ENCODE measurements at regions not wholly inside any gene's neighbourhood (a gene's known extent, or its start where the extent isn't known, plus 50 kb on each side); places are given as distances from the start of the nearest gene placed in this dataset.

DNA sequence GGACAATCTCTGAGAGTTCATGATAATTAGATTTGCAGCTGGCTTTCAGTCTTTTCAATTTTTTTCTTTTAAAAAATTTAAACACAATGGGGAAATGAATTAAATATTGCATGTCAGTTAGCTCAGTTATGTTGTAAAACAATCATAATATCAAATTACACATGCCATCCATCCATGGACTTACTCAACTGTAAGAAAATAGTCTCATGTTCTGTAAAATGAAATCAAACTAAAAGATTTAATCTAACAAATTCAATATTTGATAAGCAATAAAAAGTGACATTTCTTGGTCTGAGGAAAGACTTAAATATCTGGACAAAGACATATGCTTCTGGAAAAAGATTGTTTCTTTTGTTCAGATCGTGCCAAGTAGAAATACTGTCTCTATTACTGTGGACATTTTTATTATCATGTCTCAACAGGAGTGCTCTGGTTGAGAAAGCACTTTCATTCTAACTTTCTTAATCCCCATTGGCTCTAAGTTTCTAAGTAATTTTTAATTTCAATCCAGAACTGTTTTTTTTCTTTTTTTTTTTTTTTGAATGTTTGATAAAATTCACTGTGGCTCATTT is 179.2 kb upstream of the FAM3C start:
- in situ Hi-C loops (cut with MboI; ENCODE audit: low sequenced_read_pairs) = no loop called here

DNA sequence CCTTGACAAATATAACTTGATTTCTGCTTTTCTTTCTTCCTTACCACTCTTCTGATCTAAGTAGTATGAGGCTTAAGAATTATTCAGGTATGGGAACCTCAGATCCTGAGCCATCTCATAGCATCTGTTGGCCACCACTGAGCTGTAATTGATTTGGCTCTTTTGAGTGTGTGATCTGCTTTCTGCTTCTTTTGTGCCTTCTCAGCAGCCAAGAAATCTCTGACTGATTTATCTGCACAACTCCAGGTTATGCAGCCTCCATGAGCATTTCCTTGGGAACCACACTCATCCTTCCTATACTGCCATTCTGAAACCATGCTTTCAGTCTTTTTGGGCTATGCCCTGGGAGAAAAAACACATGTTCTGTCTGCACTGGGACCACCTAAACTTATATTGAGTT is 178.0 kb upstream of the FAM3C start:
- in situ Hi-C loops (cut with MboI; ENCODE audit: low sequenced_read_pairs) = no loop called here

DNA sequence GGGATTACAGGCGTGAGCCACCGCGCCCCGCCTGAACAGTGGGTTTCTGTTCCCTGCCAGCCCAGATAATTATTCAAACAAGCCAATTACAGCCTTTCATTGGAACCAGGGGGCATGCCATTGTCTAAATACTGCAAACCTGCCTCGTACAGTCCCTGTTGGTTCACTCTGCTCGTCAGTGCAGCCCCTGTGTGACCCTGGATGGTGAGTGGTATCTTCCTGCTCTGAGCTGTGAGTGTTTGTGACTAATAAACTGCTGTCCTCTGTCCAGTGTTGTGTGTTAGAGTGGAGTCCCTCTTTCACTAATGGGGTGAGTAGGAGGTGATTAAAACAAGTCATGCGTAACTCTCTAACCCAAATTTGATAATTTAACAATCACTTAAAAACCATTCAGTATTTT is 176.5 kb upstream of the FAM3C start:
- in situ Hi-C loops (cut with MboI; ENCODE audit: low sequenced_read_pairs) = no loop called here

DNA sequence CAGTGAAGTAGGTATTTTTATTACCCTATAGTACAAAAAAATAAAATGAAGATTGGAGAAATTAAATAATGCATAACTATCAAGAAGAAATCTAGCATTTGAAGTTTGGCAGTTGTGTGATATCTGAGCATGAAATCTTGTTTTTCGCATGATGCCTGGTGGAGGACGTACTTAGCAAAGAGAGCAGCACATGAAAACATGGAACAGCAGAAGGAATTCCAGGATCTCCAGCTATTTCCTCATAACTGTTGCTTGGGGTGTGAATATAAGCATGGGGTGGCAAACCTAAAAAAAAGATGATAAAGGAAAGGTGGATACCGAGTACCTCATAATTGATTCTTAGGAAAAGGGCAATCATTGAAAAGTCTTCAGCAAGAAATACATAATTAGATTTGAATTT is 174.3 kb upstream of the FAM3C start:
- in situ Hi-C loops (cut with MboI; ENCODE audit: low sequenced_read_pairs) = no loop called here

DNA sequence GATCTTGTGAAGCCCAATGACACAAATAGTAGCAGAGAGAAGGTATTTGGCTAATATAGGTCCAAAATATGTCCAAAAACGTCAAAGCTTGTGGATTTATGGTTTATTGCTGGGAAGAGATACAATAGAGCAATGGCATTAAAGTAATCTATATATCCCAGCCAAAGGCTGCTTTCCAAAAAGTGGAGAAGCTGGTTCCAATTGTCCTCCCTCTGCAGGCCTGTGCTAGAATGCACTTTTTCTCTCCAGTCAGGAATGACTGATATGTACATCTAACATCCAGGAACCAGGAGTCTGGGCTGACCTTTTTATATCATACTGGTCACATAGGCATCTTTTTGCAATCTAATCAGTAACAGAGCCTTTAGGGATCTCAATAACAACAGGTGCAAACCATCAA is 167.1 kb upstream of the FAM3C start:
- in situ Hi-C loops (cut with MboI; ENCODE audit: low sequenced_read_pairs) = no loop called here

DNA sequence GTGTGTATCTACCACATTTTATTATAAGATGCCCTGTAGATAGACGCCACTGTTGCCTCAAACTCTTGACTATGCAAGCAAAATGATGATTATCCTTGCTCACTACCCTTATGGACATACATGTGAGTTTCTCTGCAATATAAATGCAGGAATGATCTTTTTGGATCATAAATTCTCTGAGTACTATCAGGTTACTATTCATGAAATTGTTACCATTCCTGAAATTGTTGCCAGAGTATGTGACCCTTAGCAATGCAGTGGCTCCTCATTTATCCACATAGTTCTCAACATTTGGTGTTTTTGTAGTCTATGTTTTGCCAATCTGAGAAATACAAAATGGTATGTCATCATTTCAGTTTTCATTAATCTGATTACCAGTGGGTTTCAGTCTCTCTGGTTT is 166.2 kb upstream of the FAM3C start:
- in situ Hi-C loops (cut with MboI; ENCODE audit: low sequenced_read_pairs) = no loop called here

DNA sequence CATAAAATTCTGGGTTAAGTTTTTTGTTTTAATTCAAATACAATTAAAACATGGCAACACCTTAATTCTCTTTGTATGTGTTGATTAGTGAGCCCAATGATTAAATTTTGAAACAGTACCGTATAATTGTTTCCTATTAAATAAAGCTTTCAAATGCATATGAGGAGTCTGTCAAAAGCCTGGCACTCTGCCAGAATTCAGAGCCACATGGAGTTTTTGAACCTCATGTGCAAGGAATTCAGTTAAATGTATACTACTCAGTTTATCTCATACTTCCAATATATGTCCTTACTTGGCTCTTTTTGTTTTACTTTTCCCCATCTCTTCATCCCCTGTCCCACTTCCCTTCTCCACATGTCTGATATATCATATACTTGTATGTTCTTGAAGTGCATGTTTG is 165.6 kb upstream of the FAM3C start:
- in situ Hi-C loops (cut with MboI; ENCODE audit: low sequenced_read_pairs) = no loop called here

DNA sequence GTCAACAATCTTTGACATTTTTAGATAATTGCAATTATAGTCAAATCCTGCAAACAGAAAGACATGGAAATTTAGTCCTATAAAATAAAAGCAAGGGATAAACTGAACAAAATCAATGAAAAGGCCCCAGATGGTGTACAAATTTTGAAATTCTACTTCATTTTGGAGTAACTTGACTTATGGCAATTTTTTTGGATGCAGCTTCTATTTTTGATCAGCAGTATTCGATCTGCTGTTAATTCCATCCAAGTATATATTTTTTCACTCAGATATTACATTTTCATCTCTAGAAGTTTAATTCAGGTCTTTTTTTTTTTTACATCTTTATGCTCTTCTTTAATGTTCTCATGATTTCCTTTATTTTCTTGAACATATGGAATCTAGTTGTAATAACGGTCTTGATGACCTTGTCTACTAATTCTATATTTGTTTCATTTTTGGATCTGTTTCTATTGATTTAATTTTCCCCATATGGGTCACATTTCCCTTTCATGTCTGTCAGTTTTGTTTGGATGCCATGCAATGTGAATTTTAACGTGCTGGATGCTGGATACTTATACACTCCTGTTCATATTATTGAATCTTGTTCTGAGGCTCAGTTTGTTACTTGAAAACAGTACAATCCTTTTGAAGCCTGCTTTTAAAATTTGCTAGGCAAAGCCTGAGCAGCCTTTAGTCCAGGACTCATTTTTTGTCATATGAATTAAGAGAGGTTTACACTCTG is 164.3 kb upstream of the FAM3C start:
- in situ Hi-C loops (cut with MboI; ENCODE audit: low sequenced_read_pairs) = no loop called here

DNA sequence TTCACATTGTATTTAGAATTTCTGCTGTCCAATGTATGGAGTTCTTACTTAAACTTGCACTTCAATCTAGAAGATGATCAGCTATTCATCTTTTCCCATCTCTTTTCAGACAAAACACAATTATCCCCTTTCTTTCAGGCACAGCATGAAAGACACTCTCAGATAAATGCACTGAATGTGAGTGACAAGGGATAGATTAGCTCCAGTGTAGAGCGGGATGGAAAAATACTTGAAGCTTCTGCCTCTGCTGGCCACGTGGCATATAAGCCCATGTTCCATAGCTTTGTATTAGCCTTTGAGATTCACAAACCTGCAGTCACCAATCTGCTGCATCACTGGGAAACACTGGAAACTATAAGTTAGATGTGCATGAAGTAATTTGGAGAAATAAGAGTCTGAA is 162.2 kb upstream of the FAM3C start:
- in situ Hi-C loops (cut with MboI; ENCODE audit: low sequenced_read_pairs) = no loop called here

DNA sequence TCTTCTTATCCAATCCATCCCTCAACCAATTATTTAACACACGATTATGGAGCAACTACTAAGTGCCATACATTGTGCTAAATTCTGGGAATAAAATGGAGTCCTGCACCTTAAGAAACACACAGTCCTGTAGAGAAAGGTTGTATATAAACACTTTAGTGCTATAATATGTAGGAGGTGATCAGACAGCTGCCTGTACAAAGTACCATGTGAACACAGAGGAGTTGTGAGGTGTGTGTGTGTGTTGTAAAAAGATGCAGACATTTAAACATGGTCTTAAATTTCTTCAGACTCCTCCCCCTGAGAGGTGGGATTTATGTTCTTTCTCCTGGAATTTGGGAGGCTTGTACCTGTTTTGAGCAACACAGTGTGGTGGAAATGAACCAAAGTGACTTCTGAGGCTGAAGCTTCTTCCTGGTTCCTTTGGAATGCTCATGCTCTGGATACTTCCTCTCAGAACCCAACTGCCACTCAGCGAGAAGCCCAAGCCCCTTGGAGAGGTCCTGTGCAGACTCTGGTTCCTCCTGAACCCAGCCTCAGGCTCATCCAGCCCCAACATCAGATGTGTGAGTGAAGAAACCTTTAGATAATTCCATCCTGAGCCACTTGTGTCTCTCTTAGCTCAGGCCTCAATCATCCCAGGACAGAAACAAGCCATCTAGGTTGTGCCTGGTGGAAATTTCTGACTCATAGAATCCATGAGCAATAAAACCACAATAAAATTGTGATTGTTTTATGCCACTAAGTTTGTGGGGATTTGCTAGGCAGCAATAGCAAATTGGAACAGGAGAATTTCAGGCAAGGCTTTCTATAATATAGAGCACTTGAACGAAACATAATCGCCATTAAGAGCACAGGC is 161.2 kb upstream of the FAM3C start:
- in situ Hi-C loops (cut with MboI; ENCODE audit: low sequenced_read_pairs) = no loop called here

DNA sequence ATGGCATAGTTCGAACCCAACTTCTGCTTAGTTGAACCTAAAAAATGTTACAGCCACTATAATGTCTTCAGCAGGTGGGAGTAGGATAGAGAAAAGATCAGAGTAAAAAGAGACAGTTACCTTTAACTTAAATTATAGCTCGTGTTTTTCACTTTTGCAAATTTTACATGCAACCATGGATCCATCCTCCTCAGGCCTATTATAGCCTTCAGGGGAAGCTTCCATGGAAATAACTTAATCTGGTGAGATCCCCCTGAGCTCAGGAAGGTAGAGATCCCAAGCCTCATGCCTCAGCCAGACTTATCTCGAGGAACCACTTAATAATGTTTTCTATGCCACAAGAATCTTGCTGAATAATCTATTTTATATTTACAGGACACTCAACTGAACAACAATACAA is 159.4 kb upstream of the FAM3C start:
- in situ Hi-C loops (cut with MboI; ENCODE audit: low sequenced_read_pairs) = no loop called here

DNA sequence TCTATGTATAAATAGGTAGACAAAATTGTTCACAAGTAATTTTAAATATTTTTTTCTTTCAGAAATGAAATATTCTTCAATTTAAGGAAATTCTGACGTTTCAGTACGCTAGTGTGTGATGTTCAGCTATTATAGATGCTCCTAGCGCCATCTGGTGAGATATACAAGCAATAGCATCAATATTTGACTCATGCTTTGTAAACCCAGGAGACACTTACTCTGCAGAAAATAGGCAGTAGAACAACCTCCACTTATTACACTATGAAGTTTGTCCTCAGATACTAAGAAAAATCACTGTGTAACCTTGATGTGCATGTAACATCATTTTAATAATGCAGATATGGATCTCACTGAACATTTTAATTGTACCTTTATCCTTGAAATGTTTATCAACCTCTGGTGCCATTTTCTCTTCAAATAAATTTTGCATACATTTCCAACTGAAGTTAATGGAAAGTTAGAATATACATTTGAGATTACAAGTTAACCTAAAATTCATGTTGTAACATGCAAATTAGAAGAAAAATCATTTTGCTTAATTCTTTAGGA is 151.5 kb upstream of the FAM3C start:
- in situ Hi-C loops (cut with MboI; ENCODE audit: low sequenced_read_pairs) = loop anchor here (25.0 kb wide), 1 partner anchor 185 kb away; no protein-coding TSS in a partner anchor

DNA sequence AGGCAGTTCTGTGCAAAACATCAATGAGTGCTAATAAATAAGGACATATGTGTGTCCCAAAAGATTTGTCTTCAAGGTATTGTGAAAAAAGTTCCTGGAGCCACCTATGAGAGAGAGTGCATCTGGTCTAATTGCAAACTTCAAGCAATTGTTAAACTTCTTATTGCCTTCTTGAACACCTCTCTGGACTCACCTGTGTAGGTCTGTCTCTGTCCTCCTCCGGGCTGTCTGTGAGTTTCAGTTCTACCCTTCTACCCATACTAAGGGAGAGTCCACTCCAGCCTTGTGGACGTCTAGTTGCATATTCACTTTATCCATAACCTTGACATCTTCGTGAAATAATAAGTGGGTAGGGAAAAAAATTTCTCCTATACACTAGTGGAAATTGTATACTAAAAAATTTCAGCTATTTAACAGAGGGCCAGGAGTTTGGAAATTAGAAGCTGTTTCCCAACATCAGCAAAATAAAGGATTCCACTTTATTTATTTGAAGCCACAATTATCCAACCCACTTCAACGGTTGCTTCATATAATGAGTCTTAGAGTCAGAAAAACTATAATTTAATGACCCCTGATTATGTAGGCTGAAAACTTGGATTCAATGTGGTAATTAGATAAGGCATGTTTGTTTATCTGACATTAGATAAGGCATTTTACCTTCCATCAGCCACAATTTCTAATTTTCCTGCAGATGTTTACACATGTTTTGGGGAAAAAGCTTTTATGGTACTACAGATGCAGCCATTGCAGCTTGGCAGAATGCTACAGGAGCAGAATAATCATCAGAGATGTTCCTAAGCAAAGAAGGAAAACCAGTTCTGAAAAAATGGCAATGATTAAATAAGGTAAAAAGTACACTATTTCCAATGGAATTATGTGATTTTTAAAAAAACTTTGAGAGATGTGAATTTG is 150.8 kb upstream of the FAM3C start:
- in situ Hi-C loops (cut with MboI; ENCODE audit: low sequenced_read_pairs) = loop anchor here (25.0 kb wide), 1 partner anchor 185 kb away; no protein-coding TSS in a partner anchor

DNA sequence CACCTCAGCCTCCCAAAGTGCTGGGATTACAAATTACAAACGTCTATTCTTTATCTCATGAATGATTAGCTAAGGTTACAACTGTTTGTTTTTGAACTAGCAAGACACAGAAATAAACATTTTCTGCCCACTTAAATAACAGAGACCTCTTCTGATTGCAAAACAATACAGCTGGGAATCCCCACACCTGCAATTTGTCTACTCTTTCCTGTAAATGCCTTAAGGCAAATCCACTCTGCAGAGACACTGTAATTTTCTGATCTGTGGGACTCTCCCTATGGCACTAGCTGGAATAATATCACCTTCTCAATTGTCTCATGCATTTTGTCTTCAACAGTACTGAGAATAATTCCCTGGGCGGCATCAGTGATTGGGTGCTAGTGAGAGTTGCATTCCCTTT is 149.3 kb upstream of the FAM3C start:
- in situ Hi-C loops (cut with MboI; ENCODE audit: low sequenced_read_pairs) = loop anchor here (25.0 kb wide), 1 partner anchor 183 kb away; no protein-coding TSS in a partner anchor

DNA sequence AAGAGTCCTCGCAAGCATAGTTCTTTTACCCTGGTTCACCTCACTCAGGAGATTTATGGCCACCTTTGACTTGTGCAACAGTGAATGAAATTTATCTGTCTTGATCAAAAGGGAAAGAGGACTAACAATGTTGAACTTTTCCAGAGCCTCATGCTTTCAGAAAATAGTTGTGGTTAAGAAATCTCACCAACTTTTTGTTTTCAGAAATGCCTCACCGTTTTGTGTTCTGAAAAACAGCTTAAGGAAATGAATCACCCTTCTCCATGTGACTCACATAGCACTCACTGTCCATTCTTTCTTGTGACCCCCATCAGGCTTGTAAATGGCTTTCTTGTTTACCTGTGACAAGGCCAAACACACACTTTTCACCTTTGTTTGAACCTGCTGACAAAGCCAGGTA is 148.6 kb upstream of the FAM3C start:
- in situ Hi-C loops (cut with MboI; ENCODE audit: low sequenced_read_pairs) = loop anchor here (25.0 kb wide), 1 partner anchor 182 kb away; no protein-coding TSS in a partner anchor

DNA sequence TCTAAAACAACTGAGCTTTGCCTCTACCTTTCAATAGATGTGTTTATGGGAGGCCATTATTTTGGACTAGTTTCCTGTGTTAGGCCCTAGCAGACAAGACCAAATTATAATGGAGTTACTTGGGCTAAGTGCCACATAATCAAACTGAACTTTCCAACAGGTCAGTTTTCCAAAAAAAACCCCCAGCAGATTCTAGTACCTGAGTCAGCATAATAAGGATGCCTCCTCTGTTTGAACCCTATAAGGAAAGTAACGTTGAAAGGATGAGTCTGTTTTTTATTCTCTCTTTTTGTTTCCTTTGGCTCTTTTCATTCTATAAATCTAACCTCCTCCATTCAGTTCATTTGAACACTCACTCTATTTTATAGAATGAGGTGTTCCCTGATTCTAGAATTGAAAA is 148.1 kb upstream of the FAM3C start:
- in situ Hi-C loops (cut with MboI; ENCODE audit: low sequenced_read_pairs) = loop anchor here (25.0 kb wide), 1 partner anchor 182 kb away; no protein-coding TSS in a partner anchor

DNA sequence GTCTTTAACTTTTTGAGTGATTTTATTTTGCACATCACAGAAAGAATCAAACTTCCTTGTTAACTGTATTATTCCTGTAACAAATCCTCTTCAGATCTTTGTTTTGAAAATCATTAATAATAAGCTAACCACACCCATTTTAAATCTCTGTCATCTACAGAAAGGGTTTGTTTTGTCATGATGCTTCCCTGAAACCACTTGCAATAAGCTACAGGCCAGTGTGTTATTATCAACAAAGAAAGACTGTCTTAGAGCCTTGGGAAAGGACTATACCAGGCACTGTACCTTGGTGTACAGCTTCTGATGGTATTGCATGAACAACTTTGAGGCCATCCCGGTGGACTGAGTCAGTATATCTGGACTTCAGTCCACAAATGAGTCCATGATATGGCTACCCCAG is 145.3 kb upstream of the FAM3C start:
- in situ Hi-C loops (cut with MboI; ENCODE audit: low sequenced_read_pairs) = loop anchor here (25.0 kb wide), 1 partner anchor 179 kb away; no protein-coding TSS in a partner anchor

DNA sequence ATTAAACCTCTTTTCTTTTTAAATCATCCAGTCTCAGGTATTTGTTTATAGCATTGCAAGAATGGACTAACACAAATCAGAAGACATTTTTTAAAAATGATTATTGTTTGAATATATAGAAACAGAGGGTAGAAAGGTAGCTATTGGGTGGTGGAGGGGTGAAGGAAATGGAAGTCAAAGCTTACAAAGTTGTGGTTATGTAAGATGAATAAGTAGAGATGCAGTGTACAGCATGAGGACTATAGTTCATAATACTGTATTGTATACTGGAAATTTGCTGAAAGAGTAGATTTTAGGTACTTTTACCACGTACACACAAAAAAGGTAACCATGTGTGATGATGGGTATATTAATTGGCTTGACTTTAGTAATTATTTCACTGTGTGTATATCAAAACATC is 144.0 kb upstream of the FAM3C start:
- in situ Hi-C loops (cut with MboI; ENCODE audit: low sequenced_read_pairs) = loop anchor here (25.0 kb wide), 1 partner anchor 178 kb away; no protein-coding TSS in a partner anchor

DNA sequence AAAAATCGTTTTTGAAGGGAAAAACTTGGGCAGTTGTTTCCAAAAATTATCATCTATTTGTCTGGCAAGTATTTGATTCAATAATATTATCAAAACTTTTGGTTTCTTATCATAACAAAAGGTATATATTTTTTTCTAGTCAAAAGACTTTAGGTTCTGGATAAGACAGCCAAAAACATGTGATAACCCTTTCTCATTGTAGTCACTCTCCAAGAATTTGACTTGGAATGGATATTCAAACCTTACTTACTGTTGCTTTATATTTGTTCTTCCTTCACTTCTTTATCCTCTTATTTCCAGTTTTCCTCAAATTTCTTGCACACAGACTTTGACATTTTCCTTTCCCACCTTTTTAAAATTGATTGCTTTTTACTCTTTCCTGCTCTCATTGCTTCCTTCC is 140.9 kb upstream of the FAM3C start:
- in situ Hi-C loops (cut with MboI; ENCODE audit: low sequenced_read_pairs) = loop anchor here (25.0 kb wide), 1 partner anchor 175 kb away; no protein-coding TSS in a partner anchor

Measured in HL-60/S4 treated with retinoic acid at 250 ng/mL for 4 days and 3 days (cell line).